Endothelial cell of umbilical vein (primary cell): ENCODE measurements at regions not wholly inside any gene's neighbourhood (a gene's known extent, or its start where the extent isn't known, plus 50 kb on each side); places are given as distances from the start of the nearest gene placed in this dataset.

Experiments used
- BruUV-seq: library from RNA; stranded (reverse); fragments of 400-500 nt; replicated peaks from 2 replicates; lab custom pipeline; 2021; lab: Mats Ljungman, UMichigan
- CTCF ChIA-PET: fragments of 300-600, 350-600 bp; sonication (Branson Sonifier 250); formaldehyde crosslinking; loops from one replicate; lab custom pipeline; 2021; ENCODE audit warnings: antibody characterized with exemption, inconsistent platforms; lab: Charles Lee
- POLR2A ChIA-PET: fragments of 300-600, 350-600 bp; sonication (Branson Sonifier 250); formaldehyde crosslinking; loops from one replicate; lab custom pipeline; 2021; ENCODE audit warnings: antibody characterized with exemption, inconsistent platforms; lab: Charles Lee
- DNase-seq: peaks from one replicate; pipeline ENCODE4 v3.0.0-alpha.2; 2011; ENCODE audit warnings: low read depth, low spot score
- FAIRE-seq: peaks from 2 replicates; lab custom pipeline; 2011; peaks lifted over from hg19 to GRCh38; lab: Jason Lieb, UNC
- H2AFZ ChIP-seq: 2 replicates; pipeline ENCODE4 v1.6.0; 2012; ENCODE audit warnings: low read depth, low read length, control low read depth, inconsistent platforms
- H3K27ac ChIP-seq: 2 replicates; pipeline ENCODE4 v1.5.1; 2011; ENCODE audit warnings: low read depth, mild to moderate bottlenecking, control low read depth, low read length, moderate library complexity; ENCODE audit not compliant: insufficient read depth
- H3K27me3 ChIP-seq, 2 experiments: 2 replicates each; pipeline versions ENCODE4 v1.6.0 to v1.6.1; 2011; ENCODE audit warnings: low read length in 2 of 2, mixed read lengths in 1 of 2; ENCODE audit not compliant: control insufficient read depth in 2 of 2, insufficient read depth in 2 of 2
- H3K36me3 ChIP-seq, 2 experiments: 2 replicates in 1 of 2; 3 replicates in 1 of 2; pipeline ENCODE4 v1.5.1; 2011; ENCODE audit warnings: low read length in 2 of 2, mild to moderate bottlenecking in 1 of 2, moderate library complexity in 1 of 2; ENCODE audit not compliant: control insufficient read depth in 2 of 2, insufficient read depth in 2 of 2; ENCODE audit errors: extremely low read depth in 1 of 2
- H3K4me1 ChIP-seq: 3 replicates; pipeline ENCODE4 v1.5.1; 2011; ENCODE audit warnings: mild to moderate bottlenecking, low read length; ENCODE audit not compliant: control insufficient read depth, insufficient read depth; ENCODE audit errors: extremely low read depth
- H3K4me2 ChIP-seq: 2 replicates; pipeline ENCODE4 v1.6.1; 2011; ENCODE audit warnings: low read length, control low read depth, mixed read lengths; ENCODE audit not compliant: insufficient read depth
- H3K4me3 ChIP-seq, 3 experiments: fragments of 200-600 bp in 1 of 3; sonication (generic), shearing (Covaris generic) in 1 of 3; replicated peaks in 1 of 3; 2 replicates each; pipeline ENCODE4 v1.5.1; 2011 to 2016; ENCODE audit warnings: control low read depth in 3 of 3, low read length in 3 of 3, mild to moderate bottlenecking in 2 of 3, inconsistent platforms in 1 of 3, low read depth in 1 of 3, moderate library complexity in 1 of 3; ENCODE audit not compliant: insufficient read depth in 1 of 3
- H3K79me2 ChIP-seq: 2 replicates; pipeline ENCODE4 v1.6.0; 2012; ENCODE audit warnings: low read length, inconsistent platforms; ENCODE audit not compliant: control insufficient read depth, insufficient read depth
- H3K9ac ChIP-seq: replicated peaks from 2 replicates; pipeline ENCODE3; 2011; ENCODE audit warnings: low read length, control low read depth; ENCODE audit not compliant: insufficient read depth; ENCODE audit errors: extremely low read depth
- H3K9me1 ChIP-seq: replicated peaks from 3 replicates; pipeline ENCODE4 v1.6.0; 2011; ENCODE audit warnings: mild to moderate bottlenecking, low read length; ENCODE audit not compliant: control insufficient read depth, insufficient read depth; ENCODE audit errors: extremely low read depth
- H3K9me3 ChIP-seq: replicated peaks from 2 replicates; pipeline ENCODE4 v1.5.1; 2012; ENCODE audit warnings: low read length, inconsistent platforms; ENCODE audit not compliant: control insufficient read depth, insufficient read depth
- H4K20me1 ChIP-seq: replicated peaks from 2 replicates; pipeline ENCODE3; 2011; ENCODE audit warnings: mild to moderate bottlenecking, low read length; ENCODE audit not compliant: control insufficient read depth, insufficient read depth; ENCODE audit errors: extremely low read depth
- EZH2 ChIP-seq: IDR thresholded peaks from 2 replicates; pipeline ENCODE4 v1.6.1; 2012; ENCODE audit warnings: borderline replicate concordance, low read depth, mild to moderate bottlenecking, moderate library complexity, low read length, inconsistent platforms; ENCODE audit not compliant: severe bottlenecking
- FOS ChIP-seq: IDR thresholded peaks from 2 replicates; pipeline ENCODE4 v1.6.1; 2011; ENCODE audit warnings: mild to moderate bottlenecking, low read length, moderate library complexity, borderline replicate concordance; ENCODE audit not compliant: insufficient read depth
- GATA2 ChIP-seq: IDR thresholded peaks from 2 replicates; pipeline ENCODE4 v1.7.0; 2011; ENCODE audit warnings: low read depth, mild to moderate bottlenecking, moderate library complexity, mixed read lengths, low read length; ENCODE audit not compliant: insufficient read length, insufficient read depth
- JUN ChIP-seq: IDR thresholded peaks from 2 replicates; pipeline ENCODE4 v1.6.1; 2011; ENCODE audit warnings: borderline replicate concordance, low read depth; ENCODE audit not compliant: insufficient read length, insufficient read depth
- MYC ChIP-seq: IDR thresholded peaks from one replicate; pipeline ENCODE4 v1.6.1; 2011; ENCODE audit warnings: mild to moderate bottlenecking, low read depth, low read length
- POLR2A ChIP-seq: IDR thresholded peaks from 2 replicates; pipeline ENCODE4 v1.6.1; 2012; ENCODE audit warnings: low read depth, mild to moderate bottlenecking, control low read depth, low read length
- POLR2AphosphoS5 ChIP-seq: IDR thresholded peaks from 2 replicates; pipeline ENCODE4 v1.6.1; 2012; ENCODE audit warnings: low read depth, mild to moderate bottlenecking, control low read depth, low read length, moderate library complexity; ENCODE audit not compliant: insufficient read depth
- dilution Hi-C: fragments of 300-500 bp; cut with MboI; formaldehyde crosslinking; loops from one replicate; pipeline ENCODE4 v1.15.0; 2019; ENCODE audit warnings: low sequenced_read_pairs; ENCODE audit not compliant: extremely low pct_ligation_motif_present
- intact Hi-C: fragments of 100-400 bp; cut with micrococcal nuclease; formaldehyde crosslinking; loops from one replicate; pipeline ENCODE4 v1.10.0; 2022
- TF ChIP-seq, protein P1 (sequence below), 2 donors: IDR thresholded peaks; 1 replicate in 1 of 2; 2 replicates in 1 of 2; pipeline ENCODE4 v1.5.1; 2011; ENCODE audit warnings: low read length in 2 of 2, mild to moderate bottlenecking in 2 of 2, moderate library complexity in 2 of 2, control low read depth in 1 of 2, inconsistent platforms in 1 of 2, low read depth in 1 of 2; ENCODE audit not compliant: insufficient read depth in 1 of 2; ENCODE audit errors: extremely low read depth in 1 of 2
- TF ChIP-seq, protein P2 (sequence below): IDR thresholded peaks from 2 replicates; pipeline ENCODE4 v1.6.1; 2011; ENCODE audit not compliant: insufficient read depth, insufficient read length

DNA sequence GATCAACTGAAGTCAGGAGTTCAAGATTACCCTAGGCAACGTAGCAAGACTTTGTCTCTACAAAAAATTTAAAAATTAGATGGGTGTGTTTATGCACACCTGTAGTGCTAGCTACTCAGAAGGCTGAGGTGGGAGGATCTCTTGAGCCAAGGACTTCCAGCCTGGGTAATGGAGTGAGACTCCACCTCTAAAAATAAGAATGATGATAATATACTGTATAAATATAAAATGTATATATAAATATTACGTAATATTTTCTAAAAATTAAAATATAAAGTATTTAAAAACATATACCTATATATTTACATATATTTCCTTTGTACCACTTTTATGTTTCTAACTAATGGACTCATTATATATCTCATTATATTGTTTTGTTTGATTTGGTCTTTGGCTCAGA is 409.5 kb upstream of the REG3G start:
- H4K20me1 ChIP-seq = no peaks in the 10 kb centered on the region
- POLR2A ChIA-PET = no interaction called here
- no TSS peak for BruUV-seq
- H3K79me2 ChIP-seq = no peaks in the 10 kb centered on the region
- no peak overlapping the region for H3K4me3 ChIP-seq
- dilution Hi-C loops = no loop called here
- H3K27me3 ChIP-seq = no peaks in the 10 kb centered on the region
- intact Hi-C loops = no loop called here
- FAIRE-seq = no peak
- CTCF ChIA-PET = no interaction called here
- DNase-seq = no peak
- H3K9ac ChIP-seq = no peak overlapping the region
- no peak overlapping the region for H2AFZ ChIP-seq
- no peaks in the 10 kb centered on the region for H3K36me3 ChIP-seq
- no peaks in the 10 kb centered on the region for H3K9me3 ChIP-seq
- H3K27ac ChIP-seq = no peak overlapping the region
- no peaks in the 10 kb centered on the region for H3K9me1 ChIP-seq
- no peak overlapping the region for H3K4me2 ChIP-seq
- TF ChIP-seq MYC (no peak), POLR2A (no peak), GATA2 (no peak), FOS (no peak), POLR2AphosphoS5 (no peak), JUN (no peak), EZH2 (no peak)
- TF ChIP-seq, protein P1, sequence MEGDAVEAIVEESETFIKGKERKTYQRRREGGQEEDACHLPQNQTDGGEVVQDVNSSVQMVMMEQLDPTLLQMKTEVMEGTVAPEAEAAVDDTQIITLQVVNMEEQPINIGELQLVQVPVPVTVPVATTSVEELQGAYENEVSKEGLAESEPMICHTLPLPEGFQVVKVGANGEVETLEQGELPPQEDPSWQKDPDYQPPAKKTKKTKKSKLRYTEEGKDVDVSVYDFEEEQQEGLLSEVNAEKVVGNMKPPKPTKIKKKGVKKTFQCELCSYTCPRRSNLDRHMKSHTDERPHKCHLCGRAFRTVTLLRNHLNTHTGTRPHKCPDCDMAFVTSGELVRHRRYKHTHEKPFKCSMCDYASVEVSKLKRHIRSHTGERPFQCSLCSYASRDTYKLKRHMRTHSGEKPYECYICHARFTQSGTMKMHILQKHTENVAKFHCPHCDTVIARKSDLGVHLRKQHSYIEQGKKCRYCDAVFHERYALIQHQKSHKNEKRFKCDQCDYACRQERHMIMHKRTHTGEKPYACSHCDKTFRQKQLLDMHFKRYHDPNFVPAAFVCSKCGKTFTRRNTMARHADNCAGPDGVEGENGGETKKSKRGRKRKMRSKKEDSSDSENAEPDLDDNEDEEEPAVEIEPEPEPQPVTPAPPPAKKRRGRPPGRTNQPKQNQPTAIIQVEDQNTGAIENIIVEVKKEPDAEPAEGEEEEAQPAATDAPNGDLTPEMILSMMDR (IDR thresholded peaks at IDR 0.05; ENCODE audit: extremely low read depth in 1 of 2, insufficient read depth in 1 of 2, low read depth in 1 of 2, low read length in 2 of 2) = no peak
- TF ChIP-seq, protein P2, sequence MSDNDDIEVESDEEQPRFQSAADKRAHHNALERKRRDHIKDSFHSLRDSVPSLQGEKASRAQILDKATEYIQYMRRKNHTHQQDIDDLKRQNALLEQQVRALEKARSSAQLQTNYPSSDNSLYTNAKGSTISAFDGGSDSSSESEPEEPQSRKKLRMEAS = no peak
- no peaks in the 10 kb centered on the region for H3K4me1 ChIP-seq
